ENCODE measurements at regions not wholly inside any gene's neighbourhood (a gene's known extent, or its start where the extent isn't known, plus 50 kb on each side); places are given as distances from the start of the nearest gene placed in this dataset.
"Not testable (repeated sequence)": the region's sequence is repeated elsewhere in the genome, so short reads cannot be mapped to it uniquely, and the experiment has no call there.

GRCh38 chr6:86122086-86122485 lies 479.4 kb upstream of the SYNCRIP start:
- Mint-ChIP-seq H3K27ac (no peak overlapping the region), H3K36me3 (no peaks in the 10 kb centered on the region), H3K27me3 (no peaks in the 10 kb centered on the region), H3K9me3 (peaks cover 0 to 14% (median 2%) of the 10 kb centered on the region in 11 donors), H3K4me3 (no peak overlapping the region), H3K4me1 (no peaks in the 10 kb centered on the region)
- Histone ChIP-seq H3K4me1 (ENCODE audit: control insufficient read depth in 2 of 2, insufficient read depth in 2 of 2, low read length in 2 of 2) (no peaks in the 10 kb centered on the region), H3K27ac (ENCODE audit: low read depth, low read length) (no peak overlapping the region), H3K4me3 (ENCODE audit: low read length) (no peak overlapping the region), H3K27me3 (ENCODE audit: control insufficient read depth in 2 of 2, insufficient read depth in 2 of 2, low read length in 2 of 2) (no peaks in the 10 kb centered on the region), H3K36me3 (ENCODE audit: control insufficient read depth in 2 of 3, insufficient read depth in 3 of 3, low read length in 3 of 3) (no peaks in the 10 kb centered on the region), H3K9me3 (ENCODE audit: control insufficient read depth in 2 of 3, low read length in 3 of 3) (no peaks in the 10 kb centered on the region)
- ChIA-PET POLR2A (no interaction called here), CTCF (no interaction called here)
- no peak for ATAC-seq
- intact Hi-C loops (cut with micrococcal nuclease), result no loop called here
- no peak for DNase-seq

- Histone ChIP-seq H3K36me3 (ENCODE audit: control insufficient read depth in 2 of 3, insufficient read depth in 3 of 3, low read length in 3 of 3) (no peaks in the 10 kb centered on the region), H3K4me3 (ENCODE audit: low read length) (no peak overlapping the region), H3K27me3 (ENCODE audit: control insufficient read depth in 2 of 2, insufficient read depth in 2 of 2, low read length in 2 of 2) (no peaks in the 10 kb centered on the region), H3K4me1 (ENCODE audit: control insufficient read depth in 2 of 2, insufficient read depth in 2 of 2, low read length in 2 of 2) (no peaks in the 10 kb centered on the region), H3K27ac (ENCODE audit: low read depth, low read length) (no peak overlapping the region), H3K9me3 (ENCODE audit: control insufficient read depth in 2 of 3, low read length in 3 of 3) (no peaks in the 10 kb centered on the region)
- ChIA-PET CTCF (no interaction called here), POLR2A (no interaction called here)
- DNase-seq (no peak), ATAC-seq (no peak)
- no peak overlapping the region for H3K4me3 Mint-ChIP-seq
- H3K27ac Mint-ChIP-seq, result no peak overlapping the region
- H3K4me1 Mint-ChIP-seq, result no peaks in the 10 kb centered on the region
- no peaks in the 10 kb centered on the region for H3K36me3 Mint-ChIP-seq
- intact Hi-C loops (cut with micrococcal nuclease), result no loop called here
- H3K9me3 Mint-ChIP-seq, result peaks cover 0 to 17% (median 9%) of the 10 kb centered on the region in 11 donors
- no peaks in the 10 kb centered on the region for H3K27me3 Mint-ChIP-seq
Measured at GRCh38 chr6:86118271-86118670, 475.6 kb upstream of the SYNCRIP start.

- DNase-seq (no peak), ATAC-seq (no peak)
- Mint-ChIP-seq H3K9me3 (peaks cover 0 to 21% (median 5%) of the 10 kb centered on the region in 11 donors), H3K4me3 (no peak overlapping the region), H3K27ac (no peak overlapping the region), H3K36me3 (no peaks in the 10 kb centered on the region), H3K27me3 (no peaks in the 10 kb centered on the region), H3K4me1 (no peaks in the 10 kb centered on the region)
- ChIA-PET POLR2A (no interaction called here), CTCF (no interaction called here)
- Histone ChIP-seq H3K36me3 (ENCODE audit: control insufficient read depth in 2 of 3, insufficient read depth in 3 of 3, low read length in 3 of 3) (no peaks in the 10 kb centered on the region), H3K4me1 (ENCODE audit: control insufficient read depth in 2 of 2, insufficient read depth in 2 of 2, low read length in 2 of 2) (no peaks in the 10 kb centered on the region), H3K4me3 (ENCODE audit: low read length) (no peak overlapping the region), H3K27me3 (ENCODE audit: control insufficient read depth in 2 of 2, insufficient read depth in 2 of 2, low read length in 2 of 2) (no peaks in the 10 kb centered on the region), H3K27ac (ENCODE audit: low read depth, low read length) (no peak overlapping the region), H3K9me3 (ENCODE audit: control insufficient read depth in 2 of 3, low read length in 3 of 3) (no peaks in the 10 kb centered on the region)
- intact Hi-C loops (cut with micrococcal nuclease), result no loop called here
Measured at GRCh38 chr6:86107985-86108384, 465.3 kb upstream of the SYNCRIP start.

GRCh38 chr6:86087954-86088353 lies 445.3 kb upstream of the SYNCRIP start:
- no peak overlapping the region for H3K27ac ChIP-seq (ENCODE audit: low read depth, low read length)
- Mint-ChIP-seq H3K27me3 (no peaks in the 10 kb centered on the region), H3K36me3 (no peaks in the 10 kb centered on the region), H3K4me1 (no peaks in the 10 kb centered on the region), H3K27ac (no peak overlapping the region), H3K4me3 (no peak overlapping the region), H3K9me3 (peaks cover 3 to 35% (median 17%) of the 10 kb centered on the region in 11 donors)
- intact Hi-C loops (cut with micrococcal nuclease), result no loop called here
- DNase-seq (no peak), ATAC-seq (no peak)
- CTCF ChIA-PET, result no interaction called here
- H3K9me3 ChIP-seq (ENCODE audit: control insufficient read depth in 2 of 3, low read length in 3 of 3), result no peaks in the 10 kb centered on the region
- no peaks in the 10 kb centered on the region for H3K36me3 ChIP-seq (ENCODE audit: control insufficient read depth in 2 of 3, insufficient read depth in 3 of 3, low read length in 3 of 3)
- POLR2A ChIA-PET, result no interaction called here
- H3K4me1 ChIP-seq (ENCODE audit: control insufficient read depth in 2 of 2, insufficient read depth in 2 of 2, low read length in 2 of 2), result no peaks in the 10 kb centered on the region
- H3K4me3 ChIP-seq (ENCODE audit: low read length), result no peak overlapping the region
- H3K27me3 ChIP-seq (ENCODE audit: control insufficient read depth in 2 of 2, insufficient read depth in 2 of 2, low read length in 2 of 2), result no peaks in the 10 kb centered on the region

GRCh38 chr6:86079938-86080337 lies 437.3 kb upstream of the SYNCRIP start:
- no peak overlapping the region for H3K4me3 Mint-ChIP-seq
- no peaks in the 10 kb centered on the region for H3K36me3 Mint-ChIP-seq
- no peaks in the 10 kb centered on the region for H3K27me3 Mint-ChIP-seq
- Histone ChIP-seq H3K36me3 (ENCODE audit: control insufficient read depth in 2 of 3, insufficient read depth in 3 of 3, low read length in 3 of 3) (no peaks in the 10 kb centered on the region), H3K27ac (ENCODE audit: low read depth, low read length) (no peak overlapping the region), H3K4me1 (ENCODE audit: control insufficient read depth in 2 of 2, insufficient read depth in 2 of 2, low read length in 2 of 2) (no peaks in the 10 kb centered on the region), H3K4me3 (ENCODE audit: low read length) (no peak overlapping the region), H3K9me3 (ENCODE audit: control insufficient read depth in 2 of 3, low read length in 3 of 3) (no peaks in the 10 kb centered on the region), H3K27me3 (ENCODE audit: control insufficient read depth in 2 of 2, insufficient read depth in 2 of 2, low read length in 2 of 2) (no peaks in the 10 kb centered on the region)
- CTCF ChIA-PET, result no interaction called here
- DNase-seq, result no peak
- peaks cover 0 to 18% (median 4%) of the 10 kb centered on the region in 11 donors for H3K9me3 Mint-ChIP-seq
- POLR2A ChIA-PET, result no interaction called here
- no peaks in the 10 kb centered on the region for H3K4me1 Mint-ChIP-seq
- intact Hi-C loops (cut with micrococcal nuclease), result no loop called here
- no peak overlapping the region for H3K27ac Mint-ChIP-seq
- ATAC-seq, result no peak

GRCh38 chr6:86070151-86070550 lies 427.5 kb upstream of the SYNCRIP start:
- H3K36me3 Mint-ChIP-seq, result no peaks in the 10 kb centered on the region
- no peak overlapping the region for H3K4me3 Mint-ChIP-seq
- no peaks in the 10 kb centered on the region for H3K27me3 Mint-ChIP-seq
- DNase-seq, result no peak
- ChIA-PET CTCF (no interaction called here), POLR2A (no interaction called here)
- Histone ChIP-seq H3K4me1 (ENCODE audit: control insufficient read depth in 2 of 2, insufficient read depth in 2 of 2, low read length in 2 of 2) (no peaks in the 10 kb centered on the region), H3K36me3 (ENCODE audit: control insufficient read depth in 2 of 3, insufficient read depth in 3 of 3, low read length in 3 of 3) (no peaks in the 10 kb centered on the region), H3K4me3 (ENCODE audit: low read length) (no peak overlapping the region), H3K27ac (ENCODE audit: low read depth, low read length) (no peak overlapping the region), H3K9me3 (ENCODE audit: control insufficient read depth in 2 of 3, low read length in 3 of 3) (no peaks in the 10 kb centered on the region), H3K27me3 (ENCODE audit: control insufficient read depth in 2 of 2, insufficient read depth in 2 of 2, low read length in 2 of 2) (no peaks in the 10 kb centered on the region)
- H3K27ac Mint-ChIP-seq, result no peak overlapping the region
- H3K4me1 Mint-ChIP-seq, result no peaks in the 10 kb centered on the region
- no peak for ATAC-seq
- intact Hi-C loops (cut with micrococcal nuclease), result no loop called here
- H3K9me3 Mint-ChIP-seq, result peaks cover 0 to 5% (median 2%) of the 10 kb centered on the region in 11 donors

GRCh38 chr6:86065002-86065401 lies 422.3 kb upstream of the SYNCRIP start:
- H3K4me1 ChIP-seq (ENCODE audit: control insufficient read depth in 2 of 2, insufficient read depth in 2 of 2, low read length in 2 of 2); intact Hi-C loops (cut with micrococcal nuclease); CTCF ChIA-PET; H3K36me3 Mint-ChIP-seq; H3K27ac ChIP-seq (ENCODE audit: low read depth, low read length); DNase-seq; H3K4me3 Mint-ChIP-seq; ATAC-seq; H3K27ac Mint-ChIP-seq; H3K4me3 ChIP-seq (ENCODE audit: low read length); H3K27me3 ChIP-seq (ENCODE audit: control insufficient read depth in 2 of 2, insufficient read depth in 2 of 2, low read length in 2 of 2); H3K9me3 ChIP-seq (ENCODE audit: control insufficient read depth in 2 of 3, low read length in 3 of 3); H3K36me3 ChIP-seq (ENCODE audit: control insufficient read depth in 2 of 3, insufficient read depth in 3 of 3, low read length in 3 of 3); H3K27me3 Mint-ChIP-seq; H3K4me1 Mint-ChIP-seq; POLR2A ChIA-PET: not testable (repeated sequence)
- H3K9me3 Mint-ChIP-seq, result peaks cover 0 to 15% (median 5%) of the 10 kb centered on the region in 11 donors
